HCT116 (cell line): ENCODE measurements at regions not wholly inside any gene's neighbourhood (a gene's known extent, or its start where the extent isn't known, plus 50 kb on each side); places are given as distances from the start of the nearest gene placed in this dataset.

ENCODE experiments used
- ATAC-seq: fragments of 200-7000 bp; cut with Tn5 transposase; 2 replicates; pipeline ENCODE4 v1.9.1; 2020; ENCODE audit warnings: mild to moderate bottlenecking, moderate library complexity
- BruUV-seq: library from RNA; stranded (reverse); fragments of 400-500 nt; replicated peaks from 2 replicates; lab custom pipeline; 2021; lab: Mats Ljungman, UMichigan
- CTCF ChIA-PET: fragments of 300-600 bp; sonication (Branson Sonifier 250); formaldehyde crosslinking; loops from one replicate; lab custom pipeline; 2021; ENCODE audit warnings: antibody characterized with exemption; lab: Charles Lee
- POLR2A ChIA-PET: fragments of 300-600, 350-600 bp; sonication (Branson Sonifier 250); formaldehyde crosslinking; loops from one replicate; lab custom pipeline; 2021; ENCODE audit warnings: antibody characterized with exemption; lab: Charles Lee
- RAD21 ChIA-PET, 2 experiments: fragments of 300-600 bp; sonication (Branson Sonifier 250); formaldehyde crosslinking; loops; one replicate each; lab custom pipeline; 2023; ENCODE audit warnings: low total read pairs in 2 of 2; ENCODE audit not compliant: uncharacterized antibody in 2 of 2, unreplicated experiment in 2 of 2, low non-redundant PET in 1 of 2; lab: Charles Lee
- DNase-seq: peaks from one replicate; pipeline ENCODE4 v3.0.0-alpha.2; 2010; ENCODE audit warnings: low read depth, low spot score
- H2AFZ ChIP-seq: fragments of 200-600 bp; shearing (Covaris generic), sonication (generic); 2 replicates; pipeline ENCODE4 v1.6.1; 2017; ENCODE audit warnings: low read depth, mixed run types, mixed read lengths, antibody characterized with exemption, low read length; ENCODE audit not compliant: poor library complexity, severe bottlenecking
- H3K27ac ChIP-seq: 2 replicates; pipeline ENCODE4 v1.5.1; 2012; ENCODE audit warnings: low read depth, low read length
- H3K27me3 ChIP-seq: fragments of 200-600 bp; sonication (generic); 2 replicates; pipeline ENCODE4 v1.6.1; 2016; ENCODE audit warnings: mixed run types, low read length, mixed read lengths; ENCODE audit not compliant: insufficient read depth
- H3K36me3 ChIP-seq, 2 experiments: fragments of 200-500 bp in 1 of 2; fragments of 200-600 bp in 1 of 2; sonication (Bioruptor generic) in 1 of 2; sonication (generic) in 1 of 2; 2 replicates each; pipeline versions ENCODE4 v1.5.1 to v1.6.1; 2014 to 2016; ENCODE audit warnings: low read length in 2 of 2, inconsistent platforms in 1 of 2, mixed read lengths in 1 of 2, mixed run types in 1 of 2; ENCODE audit not compliant: insufficient read depth in 2 of 2, control insufficient read depth in 1 of 2
- H3K4me1 ChIP-seq, 2 experiments: fragments of 200-600 bp in 1 of 2; sonication (generic) in 1 of 2; 2 replicates each; pipeline versions ENCODE4 v1.5.1 to v1.6.1; 2012 to 2017; ENCODE audit warnings: low read length in 2 of 2, inconsistent platforms in 1 of 2, mild to moderate bottlenecking in 1 of 2, mixed read lengths in 1 of 2, mixed run types in 1 of 2, moderate library complexity in 1 of 2; ENCODE audit not compliant: insufficient read depth in 2 of 2, control insufficient read depth in 1 of 2
- H3K4me2 ChIP-seq: fragments of 200-600 bp; sonication (generic); 2 replicates; pipeline ENCODE4 v1.6.1; 2017; ENCODE audit warnings: mixed run types, low read length, mixed read lengths
- H3K4me3 ChIP-seq, 2 experiments: fragments of 200-600 bp in 1 of 2; sonication (generic) in 1 of 2; replicated peaks in 1 of 2; 2 replicates each; pipeline ENCODE4 v1.5.1; 2011 to 2016; ENCODE audit warnings: low read length in 2 of 2, control low read depth in 1 of 2, low read depth in 1 of 2, mild to moderate bottlenecking in 1 of 2, mixed read lengths in 1 of 2, mixed run types in 1 of 2
- H3K79me2 ChIP-seq: fragments of 200-600 bp; sonication (generic); 2 replicates; pipeline ENCODE4 v1.6.1; 2017; ENCODE audit warnings: mild to moderate bottlenecking, mixed run types, low read length, moderate library complexity, mixed read lengths; ENCODE audit not compliant: insufficient read depth
- H3K9ac ChIP-seq: fragments of 200-600 bp; sonication (generic); 2 replicates; pipeline ENCODE4 v1.6.1; 2016; ENCODE audit warnings: low read length, mixed read lengths
- H3K9me2 ChIP-seq: fragments of 200-600 bp; sonication (generic), shearing (Covaris generic); 2 replicates; pipeline ENCODE4 v1.6.1; 2017; ENCODE audit warnings: mixed run types, mild to moderate bottlenecking, moderate library complexity; ENCODE audit not compliant: insufficient read depth
- H3K9me3 ChIP-seq, 2 experiments: fragments of 200-500 bp in 1 of 2; fragments of 200-600 bp in 1 of 2; sonication (Bioruptor generic) in 1 of 2; sonication (generic) in 1 of 2; 2 replicates each; pipeline ENCODE4 v1.6.1; 2014 to 2017; ENCODE audit warnings: low read length in 2 of 2, mixed read lengths in 2 of 2, inconsistent platforms in 1 of 2, low read depth in 1 of 2, mild to moderate bottlenecking in 1 of 2, mixed run types in 1 of 2, moderate library complexity in 1 of 2; ENCODE audit not compliant: control insufficient read depth in 1 of 2, insufficient read depth in 1 of 2
- H4K20me1 ChIP-seq: fragments of 200-600 bp; sonication (generic), shearing (Covaris generic); 2 replicates; pipeline ENCODE4 v1.6.1; 2017; ENCODE audit warnings: mixed run types, mild to moderate bottlenecking, moderate library complexity; ENCODE audit not compliant: insufficient read depth
- CBX3 ChIP-seq: IDR thresholded peaks from 2 replicates; pipeline ENCODE4 v1.6.1; 2012; ENCODE audit warnings: low read depth
- CTCF ChIP-seq, 3 experiments: fragments of 200-600 bp in 1 of 3; sonication (generic) in 1 of 3; IDR thresholded peaks in 2 of 3; conservative IDR thresholded peaks in 1 of 3; 2 replicates each; pipeline ENCODE4 v1.5.1; 2012 to 2017; ENCODE audit warnings: low read depth in 2 of 3, low read length in 2 of 3, antibody characterized with exemption in 1 of 3, borderline replicate concordance in 1 of 3, control low read depth in 1 of 3, mild to moderate bottlenecking in 1 of 3, mixed read lengths in 1 of 3, mixed run types in 1 of 3, moderate library complexity in 1 of 3; ENCODE audit not compliant: insufficient read depth in 1 of 3
- EGR1 ChIP-seq: IDR thresholded peaks from 2 replicates; pipeline ENCODE4 v1.6.1; 2012; ENCODE audit warnings: low read depth
- EZH2 ChIP-seq: fragments of 200-600 bp; sonication (generic); IDR thresholded peaks from 2 replicates; pipeline ENCODE4 v1.6.1; 2017; ENCODE audit warnings: antibody characterized with exemption, mixed run types
- EZH2phosphoT487 ChIP-seq: fragments of 200-600 bp; IDR thresholded peaks from 2 replicates; pipeline ENCODE4 v1.6.1; 2018; ENCODE audit warnings: antibody characterized with exemption, borderline replicate concordance
- MAX ChIP-seq: IDR thresholded peaks from 2 replicates; pipeline ENCODE4 v1.6.1; 2012
- POLR2AphosphoS5 ChIP-seq: IDR thresholded peaks from 2 replicates; pipeline ENCODE4 v1.6.1; 2011; ENCODE audit warnings: mild to moderate bottlenecking, low read depth, low read length, moderate library complexity
- SP1 ChIP-seq: IDR thresholded peaks from 2 replicates; pipeline ENCODE4 v1.6.1; 2012; ENCODE audit warnings: low read depth
- TCF7L2 ChIP-seq: IDR thresholded peaks from 2 replicates; pipeline ENCODE4 v1.7.0; 2011; ENCODE audit warnings: borderline replicate concordance, inconsistent platforms; ENCODE audit not compliant: insufficient read depth, insufficient read length; ENCODE audit errors: extremely low read depth
- ZNF274 ChIP-seq: fragments of 200-500 bp; sonication (Bioruptor generic); IDR thresholded peaks from 2 replicates; pipeline ENCODE4 v1.6.1; 2014; ENCODE audit warnings: mild to moderate bottlenecking, low read depth, low read length, inconsistent platforms
- intact Hi-C: fragments of 100-400 bp; cut with micrococcal nuclease; formaldehyde crosslinking; loops from 2 replicates; pipeline ENCODE4 v1.10.0; 2022
- TF ChIP-seq, protein P1 (sequence below): IDR thresholded peaks from 2 replicates; pipeline ENCODE4 v1.6.1; 2011; ENCODE audit warnings: mild to moderate bottlenecking, low read length, moderate library complexity; ENCODE audit not compliant: insufficient replicate concordance; ENCODE audit errors: extremely low read depth

DNA sequence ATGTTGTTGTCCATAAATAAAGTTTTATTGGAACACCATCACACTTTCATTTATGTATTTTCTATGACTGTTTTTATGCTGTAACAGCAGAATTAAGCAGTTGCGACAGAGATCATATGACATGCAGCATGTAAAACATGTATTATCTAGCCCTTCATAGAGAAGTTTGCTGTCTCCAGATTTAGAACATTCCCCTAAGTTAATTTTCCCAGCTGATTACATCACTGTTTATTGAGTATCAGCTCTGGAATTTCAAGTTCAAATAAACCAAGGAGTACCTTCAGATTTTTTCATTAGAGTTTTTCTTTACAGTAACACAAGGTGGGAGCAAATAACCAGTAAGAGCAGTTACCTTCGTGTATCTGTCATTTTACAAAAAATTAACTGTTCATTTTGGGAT is 792.8 kb downstream of the USP25 start:
- no peak overlapping the region for H2AFZ ChIP-seq
- no peaks in the 10 kb centered on the region for H4K20me1 ChIP-seq
- ATAC-seq (no peak), DNase-seq (no peak)
- H3K27me3 ChIP-seq, result no peaks in the 10 kb centered on the region
- TF ChIP-seq TCF7L2 (no peak), CBX3 (no peak), CTCF (IDR thresholded peaks at IDR 0.05 in 2 of 3, conservative IDR thresholded peaks at IDR 0.05 in 1 of 3; ENCODE audit: borderline replicate concordance in 1 of 3, insufficient read depth in 1 of 3, low read depth in 2 of 3, low read length in 2 of 3) (no peak), ZNF274 (no peak), EGR1 (no peak), SP1 (no peak), MAX (no peak), POLR2AphosphoS5 (no peak), EZH2 (no peak), EZH2phosphoT487 (no peak)
- TF ChIP-seq, protein P1, sequence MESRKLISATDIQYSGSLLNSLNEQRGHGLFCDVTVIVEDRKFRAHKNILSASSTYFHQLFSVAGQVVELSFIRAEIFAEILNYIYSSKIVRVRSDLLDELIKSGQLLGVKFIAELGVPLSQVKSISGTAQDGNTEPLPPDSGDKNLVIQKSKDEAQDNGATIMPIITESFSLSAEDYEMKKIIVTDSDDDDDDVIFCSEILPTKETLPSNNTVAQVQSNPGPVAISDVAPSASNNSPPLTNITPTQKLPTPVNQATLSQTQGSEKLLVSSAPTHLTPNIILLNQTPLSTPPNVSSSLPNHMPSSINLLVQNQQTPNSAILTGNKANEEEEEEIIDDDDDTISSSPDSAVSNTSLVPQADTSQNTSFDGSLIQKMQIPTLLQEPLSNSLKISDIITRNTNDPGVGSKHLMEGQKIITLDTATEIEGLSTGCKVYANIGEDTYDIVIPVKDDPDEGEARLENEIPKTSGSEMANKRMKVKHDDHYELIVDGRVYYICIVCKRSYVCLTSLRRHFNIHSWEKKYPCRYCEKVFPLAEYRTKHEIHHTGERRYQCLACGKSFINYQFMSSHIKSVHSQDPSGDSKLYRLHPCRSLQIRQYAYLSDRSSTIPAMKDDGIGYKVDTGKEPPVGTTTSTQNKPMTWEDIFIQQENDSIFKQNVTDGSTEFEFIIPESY, result no peak
- H3K9me2 ChIP-seq, result no peaks in the 10 kb centered on the region
- H3K9me3 ChIP-seq, result peaks cover 6 to 7% of the 10 kb centered on the region in 2 experiments; a peak in 2 of 4 replicates
- H3K4me1 ChIP-seq, result no peaks in the 10 kb centered on the region
- ChIA-PET RAD21 (no interaction called here), POLR2A (no interaction called here), CTCF (no interaction called here)
- no peak overlapping the region for H3K4me2 ChIP-seq
- intact Hi-C loops, result no loop called here
- no peaks in the 10 kb centered on the region for H3K36me3 ChIP-seq
- no peak overlapping the region for H3K9ac ChIP-seq
- no peak overlapping the region for H3K4me3 ChIP-seq
- no peaks in the 10 kb centered on the region for H3K79me2 ChIP-seq
- BruUV-seq, result no TSS peak
- H3K27ac ChIP-seq, result no peak overlapping the region
